ENCODE measurements at regions not wholly inside any gene's neighbourhood (a gene's known extent, or its start where the extent isn't known, plus 50 kb on each side); places are given as distances from the start of the nearest gene placed in this dataset.
"Not testable (repeated sequence)": the region's sequence is repeated elsewhere in the genome, so short reads cannot be mapped to it uniquely, and the experiment has no call there.

DNA sequence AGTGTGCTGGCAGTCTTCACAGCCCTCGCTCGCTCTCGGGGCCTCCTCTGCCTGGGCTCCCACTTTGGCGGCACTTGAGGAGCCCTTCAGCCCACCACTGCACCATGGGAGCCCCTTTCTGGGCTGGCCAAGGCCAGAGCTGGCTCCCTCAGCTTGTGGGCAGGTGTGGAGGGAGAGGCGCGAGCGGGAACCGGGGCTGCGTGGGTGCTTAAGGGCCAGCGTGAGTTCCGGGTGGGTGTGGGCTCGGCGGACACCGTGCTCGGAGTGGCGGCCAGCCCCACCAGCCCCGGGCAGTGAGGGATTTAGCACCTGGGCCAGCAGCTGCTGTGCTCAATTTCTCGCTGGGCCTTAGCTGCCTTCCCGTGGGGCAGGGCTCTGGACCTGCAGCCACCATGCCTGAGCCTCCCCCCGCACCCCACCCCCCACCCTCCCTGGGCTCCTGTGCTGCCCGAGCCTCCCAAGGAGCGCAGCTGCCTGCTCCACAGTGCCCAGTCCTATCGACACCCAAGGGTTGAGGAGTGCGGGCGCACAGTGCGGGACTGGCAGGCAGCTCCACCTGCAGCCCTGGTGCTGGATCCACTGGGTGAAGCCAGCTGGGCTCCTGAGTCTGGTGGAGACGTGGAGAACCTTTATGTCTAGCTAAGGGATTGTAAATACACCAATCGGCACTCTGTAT lies 684.4 kb upstream of the GOLIM4 start:
- not testable (repeated sequence) for DNase-seq (ENCODE audit: low spot score)

DNA sequence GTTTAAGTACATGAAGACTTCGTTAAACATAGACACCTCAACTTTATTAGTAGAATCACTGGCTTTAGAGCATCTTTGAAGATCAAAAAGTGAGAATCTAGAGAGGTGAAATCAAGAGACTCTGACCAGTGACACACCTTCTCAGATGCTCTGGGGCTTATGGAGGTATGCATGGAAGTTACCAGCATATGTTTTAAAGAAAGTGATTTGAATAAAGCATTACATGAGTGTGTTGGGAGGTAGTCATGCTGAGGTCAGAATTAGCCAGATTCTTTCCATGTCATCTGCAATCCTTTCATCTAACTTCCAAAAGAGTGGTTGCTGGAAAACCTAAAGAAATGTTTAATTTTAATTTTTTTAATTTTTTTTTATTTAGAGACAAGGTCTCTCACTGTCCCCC lies 658.0 kb upstream of the GOLIM4 start:
- no peak for DNase-seq (ENCODE audit: low spot score)

DNA sequence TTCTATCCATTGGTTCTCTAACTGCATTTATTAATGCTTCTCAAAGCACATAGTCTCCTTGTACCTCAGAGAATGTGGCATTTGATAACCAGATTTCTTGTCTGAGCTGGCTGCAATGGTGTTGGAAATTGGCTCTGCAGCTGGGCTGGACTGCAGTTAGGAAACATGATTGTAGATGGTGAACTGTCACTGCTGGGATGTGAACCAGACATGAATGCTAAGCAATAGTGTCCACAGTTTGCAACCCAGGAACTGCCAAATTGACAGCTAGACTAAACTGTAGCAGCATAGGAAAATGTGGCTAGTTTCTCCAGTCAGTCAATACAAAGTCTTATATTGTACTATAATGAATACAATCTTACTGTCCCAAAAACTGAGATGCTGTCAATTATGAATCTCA lies 656.6 kb upstream of the GOLIM4 start:
- DNase-seq (ENCODE audit: low spot score): no peak

DNA sequence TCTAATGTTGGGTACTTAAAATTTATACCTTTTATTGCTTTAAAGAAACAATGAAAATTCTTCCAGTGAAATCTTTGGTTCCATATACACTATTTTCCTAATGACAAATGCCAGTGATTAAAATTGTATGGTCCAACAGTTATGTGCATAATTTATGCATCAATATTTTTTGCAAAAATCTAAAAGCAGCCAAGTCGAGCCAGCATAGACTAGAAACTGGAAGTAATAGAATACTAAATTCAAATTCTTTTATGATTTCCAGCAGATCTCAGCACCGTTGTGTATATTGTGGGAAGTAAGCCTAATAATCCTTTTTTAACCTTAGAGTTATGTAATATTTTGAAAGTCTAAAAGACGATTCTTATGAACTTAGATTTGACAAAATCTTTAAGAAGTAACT lies 652.0 kb upstream of the GOLIM4 start:
- DNase-seq (ENCODE audit: low spot score): no peak

DNA sequence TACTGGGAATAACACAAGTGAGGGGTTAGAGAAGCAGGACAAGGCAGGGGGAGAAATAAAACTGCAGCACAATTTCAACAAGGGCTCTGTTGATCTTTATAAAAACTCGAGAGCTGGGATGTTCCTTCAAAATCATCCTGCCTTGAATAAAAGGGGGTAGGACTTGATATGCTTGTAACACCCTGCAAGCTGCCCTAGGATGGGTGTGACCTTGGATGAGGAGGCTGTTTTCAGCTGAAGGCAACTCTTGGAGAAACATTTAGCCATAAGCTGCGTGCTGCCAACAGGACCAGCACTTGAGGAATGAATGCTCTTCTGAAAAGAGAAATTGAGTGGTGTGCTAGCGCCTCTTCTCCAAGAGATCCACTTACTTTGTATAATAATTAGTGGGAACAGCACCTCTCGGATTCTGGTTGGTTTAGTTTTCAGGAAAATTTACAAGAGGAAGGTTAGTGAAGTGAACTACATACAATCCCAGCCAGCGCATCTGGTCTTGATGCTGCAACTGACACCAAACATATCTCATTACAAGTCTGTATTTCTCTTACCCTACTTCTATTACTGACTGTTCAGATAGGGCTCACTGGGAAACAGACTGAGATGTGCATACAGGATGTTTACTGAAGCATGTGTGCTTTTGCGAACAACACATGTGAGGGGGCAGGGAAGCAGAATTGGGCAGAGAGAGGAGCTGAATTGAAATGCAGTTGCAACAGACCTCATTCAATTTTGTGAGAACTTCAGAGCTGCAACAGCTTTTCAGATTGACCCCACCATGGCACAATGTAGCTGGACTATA lies 643.0 kb upstream of the GOLIM4 start:
- DNase-seq (ENCODE audit: low spot score): no peak

DNA sequence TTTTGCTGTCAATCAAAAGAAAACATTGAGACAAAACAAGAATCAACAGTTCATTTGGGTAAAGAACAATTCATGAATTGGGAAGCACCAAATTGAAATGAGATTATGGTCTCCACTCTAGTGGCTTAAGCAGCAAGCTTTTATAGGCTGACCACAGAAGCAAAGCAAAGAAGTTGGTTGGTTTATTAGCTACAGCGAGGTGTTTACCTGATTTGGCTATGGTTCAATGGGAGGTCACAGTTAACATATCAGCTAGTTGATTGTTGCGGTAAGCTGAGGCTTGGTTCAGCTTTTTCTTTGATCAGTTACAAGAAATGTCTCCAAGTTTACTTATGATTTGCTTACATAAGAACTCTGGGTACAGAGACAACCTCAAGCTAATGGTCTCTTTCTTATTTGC lies 640.5 kb upstream of the GOLIM4 start:
- DNase-seq (ENCODE audit: low spot score): peak; percentile 10

DNA sequence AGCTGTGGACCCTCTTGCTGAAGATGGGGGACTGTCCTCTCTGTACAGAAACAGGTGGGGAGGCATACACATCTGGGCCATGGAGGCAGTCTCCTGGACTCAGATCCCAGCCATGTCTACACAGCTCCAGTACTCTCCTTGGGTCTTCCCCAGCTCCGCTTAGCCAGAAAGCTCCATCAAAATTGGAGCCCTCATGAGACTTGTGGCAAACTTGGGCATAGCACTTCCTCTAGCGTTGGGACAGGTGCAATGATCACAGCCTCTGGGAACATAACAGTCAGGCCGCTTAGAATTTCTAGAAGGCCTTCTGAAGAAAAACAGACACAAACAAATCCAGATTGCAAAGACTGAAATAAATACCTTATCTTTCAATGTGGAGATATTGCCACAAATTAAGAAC lies 634.3 kb upstream of the GOLIM4 start:
- no peak for DNase-seq (ENCODE audit: low spot score)

DNA sequence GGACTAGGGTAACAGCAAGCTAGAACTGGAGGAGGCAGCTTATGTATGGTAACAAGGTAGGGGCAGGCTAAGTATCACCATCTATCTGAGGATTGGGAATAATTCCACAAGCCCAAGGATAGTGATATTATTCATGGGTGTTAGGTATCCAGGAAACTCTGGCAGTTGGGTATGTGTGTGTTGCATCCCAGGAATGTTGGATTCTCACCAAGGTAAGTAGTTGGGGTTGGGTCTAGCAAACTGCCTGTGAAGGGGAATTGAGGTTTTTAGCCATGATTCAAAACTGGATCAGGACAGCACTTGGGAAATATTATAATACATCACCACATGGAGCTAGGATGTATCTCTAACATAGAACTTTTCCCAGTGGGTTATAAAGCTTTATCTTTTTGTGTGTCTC lies 626.4 kb upstream of the GOLIM4 start:
- no peak for DNase-seq (ENCODE audit: low spot score)

DNA sequence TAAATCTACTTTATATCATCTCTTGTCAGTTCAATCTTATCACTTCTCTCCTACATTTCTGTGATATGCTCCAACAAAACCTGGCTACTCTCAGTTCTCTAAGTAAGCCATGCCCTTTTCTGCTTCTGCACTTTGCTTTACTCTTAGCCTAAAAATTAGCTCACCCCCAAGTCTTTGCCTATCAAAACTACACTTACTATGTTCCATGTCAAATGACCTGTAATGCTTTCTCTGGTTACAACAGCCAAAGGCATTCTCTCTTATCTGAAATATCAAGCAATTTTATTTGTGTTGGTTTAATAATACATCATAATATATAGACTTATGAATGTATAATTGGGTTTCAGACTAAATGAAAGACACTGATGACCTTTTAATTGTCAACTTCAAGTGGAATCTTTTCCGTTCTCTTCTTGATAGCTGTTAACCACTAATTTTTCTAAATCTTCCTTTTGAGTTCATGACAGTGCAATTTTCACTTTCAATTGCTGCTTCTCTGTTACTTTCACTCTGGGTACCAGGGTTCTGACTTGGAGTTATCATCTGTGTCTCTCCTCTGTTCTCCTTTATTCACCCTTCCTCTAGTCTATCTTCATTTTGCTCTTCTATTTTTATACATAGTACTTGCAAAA lies 619.0 kb upstream of the GOLIM4 start:
- no peak for DNase-seq (ENCODE audit: low spot score)

DNA sequence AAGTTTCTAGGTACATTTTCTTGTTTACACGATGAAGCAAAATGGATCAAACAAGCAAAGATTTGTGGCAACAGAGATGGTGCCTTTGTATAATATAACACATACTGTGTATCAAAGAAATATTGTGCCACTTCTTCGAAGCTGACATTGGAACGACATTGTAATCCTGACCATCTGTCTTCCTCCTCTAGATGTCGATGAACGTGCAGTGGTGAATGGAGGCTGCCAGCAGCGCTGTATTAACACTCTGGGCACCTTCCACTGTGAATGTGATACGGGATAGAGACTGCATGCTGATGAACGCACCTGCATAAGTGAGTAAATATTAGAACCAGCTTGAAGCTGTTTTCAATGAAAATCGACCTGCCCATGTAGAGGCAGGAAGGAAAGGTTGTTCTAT lies 613.3 kb upstream of the GOLIM4 start:
- no peak for DNase-seq (ENCODE audit: low spot score)

DNA sequence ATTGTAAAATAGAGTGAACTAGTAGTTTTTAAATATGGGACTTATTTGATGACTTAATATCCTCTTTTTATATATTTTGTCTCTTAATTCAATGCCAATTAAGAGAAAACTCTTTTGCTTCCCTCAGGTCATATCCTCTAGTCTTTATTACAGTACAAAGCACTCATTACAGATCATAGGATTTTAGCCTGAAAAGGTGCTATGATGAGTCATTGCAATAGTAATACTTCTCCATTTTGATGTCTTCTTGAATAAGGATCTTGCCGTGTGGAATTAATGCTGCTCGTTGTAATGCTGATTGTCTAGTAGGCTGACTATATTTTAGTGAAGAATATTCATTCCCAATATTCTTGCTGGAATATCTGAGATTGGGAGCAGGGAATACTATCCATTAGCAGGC lies 612.2 kb upstream of the GOLIM4 start:
- no peak for DNase-seq (ENCODE audit: low spot score)

DNA sequence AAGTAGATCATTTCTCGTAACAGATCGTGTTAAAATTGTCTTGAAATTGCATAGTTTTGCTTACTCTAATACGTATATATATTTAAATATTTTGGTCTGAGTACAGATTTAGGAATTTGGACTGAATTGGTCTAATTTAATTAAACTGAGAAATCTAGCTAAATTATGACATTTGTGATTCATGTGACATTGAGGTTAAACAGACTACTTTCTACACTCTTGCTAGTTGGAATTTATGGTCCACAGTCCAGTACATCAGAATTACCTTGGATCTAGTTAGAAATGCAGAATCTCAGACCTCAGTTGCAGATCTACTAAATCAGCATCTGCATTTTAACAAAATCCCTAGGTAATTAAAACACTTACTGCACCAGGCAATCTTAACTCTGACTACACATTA lies 609.7 kb upstream of the GOLIM4 start:
- no peak for DNase-seq (ENCODE audit: low spot score)

DNA sequence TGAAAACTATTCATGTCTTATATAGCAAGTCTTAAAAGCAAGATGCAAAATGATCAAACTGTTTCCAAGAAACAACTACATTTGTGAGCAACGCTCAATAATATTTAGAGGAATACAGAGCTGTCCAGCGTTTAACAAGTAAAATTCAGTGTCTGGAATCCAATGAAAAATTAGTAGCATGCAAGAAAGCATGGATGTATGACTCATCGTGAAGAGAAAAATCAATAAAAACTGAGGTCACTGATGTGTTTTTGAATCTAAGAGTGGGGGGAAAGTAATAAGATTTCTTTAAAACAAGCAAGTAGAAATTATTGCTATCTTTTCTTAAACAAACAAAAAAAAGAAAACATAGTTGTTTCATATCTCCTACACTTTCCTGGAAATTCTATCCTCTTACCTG lies 600.3 kb upstream of the GOLIM4 start:
- DNase-seq (ENCODE audit: low spot score): no peak

DNA sequence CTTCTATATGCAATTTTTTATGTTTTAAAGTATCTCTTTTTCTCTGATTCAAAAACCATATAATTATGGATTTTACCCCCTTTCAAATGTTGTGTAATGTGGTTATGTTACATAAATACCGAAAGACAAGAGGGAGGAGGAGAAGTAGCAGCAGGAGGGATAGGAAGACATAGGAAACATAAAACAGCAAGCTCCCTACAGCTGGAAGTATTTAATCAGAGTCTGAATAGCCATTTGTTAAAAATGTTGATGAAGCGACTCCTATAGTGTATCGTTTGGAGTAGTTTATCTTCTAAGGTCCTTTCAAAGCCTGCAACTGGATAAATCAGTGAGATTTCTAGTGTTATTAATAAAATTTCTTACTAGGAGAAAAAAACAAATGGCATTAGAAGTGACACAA lies 598.1 kb upstream of the GOLIM4 start:
- no peak for DNase-seq (ENCODE audit: low spot score)

DNA sequence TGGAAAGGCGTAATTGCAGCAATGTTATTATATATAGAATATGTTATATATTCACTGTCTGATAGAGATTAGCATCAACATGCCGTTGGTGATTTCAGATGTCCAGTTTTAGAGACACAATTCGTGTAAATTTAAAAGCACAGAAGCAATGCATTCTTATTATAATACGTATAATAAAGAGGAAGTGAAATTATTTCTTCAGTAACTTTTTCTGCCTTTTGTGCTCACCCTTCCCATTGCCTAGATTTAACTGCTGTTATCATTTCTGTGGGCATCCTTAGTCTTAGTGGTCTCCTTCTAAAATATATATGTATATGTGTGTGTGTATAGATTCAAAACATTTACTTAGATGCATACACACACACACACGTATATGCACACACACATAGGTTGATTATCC lies 592.5 kb upstream of the GOLIM4 start:
- no peak for DNase-seq (ENCODE audit: low spot score)

DNA sequence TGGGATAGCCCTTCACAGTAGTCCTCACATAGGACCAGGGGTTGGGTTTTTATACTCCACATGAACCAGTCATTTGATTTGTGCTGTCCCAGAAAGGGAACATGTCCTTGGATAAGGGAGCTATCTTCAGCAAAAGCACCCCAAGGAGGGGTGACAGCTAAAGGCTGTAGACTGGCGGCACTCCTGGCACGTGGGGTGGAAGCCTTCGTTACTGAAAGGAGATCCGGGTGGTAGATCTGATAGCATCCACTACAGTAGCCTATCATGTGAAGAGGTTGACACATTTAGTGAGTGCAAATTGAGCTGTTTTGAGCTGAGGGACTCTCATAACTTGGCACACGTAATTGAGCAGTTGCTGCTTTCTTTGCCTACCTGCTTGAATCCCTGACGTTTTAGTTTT lies 588.8 kb upstream of the GOLIM4 start:
- no peak for DNase-seq (ENCODE audit: low spot score)

DNA sequence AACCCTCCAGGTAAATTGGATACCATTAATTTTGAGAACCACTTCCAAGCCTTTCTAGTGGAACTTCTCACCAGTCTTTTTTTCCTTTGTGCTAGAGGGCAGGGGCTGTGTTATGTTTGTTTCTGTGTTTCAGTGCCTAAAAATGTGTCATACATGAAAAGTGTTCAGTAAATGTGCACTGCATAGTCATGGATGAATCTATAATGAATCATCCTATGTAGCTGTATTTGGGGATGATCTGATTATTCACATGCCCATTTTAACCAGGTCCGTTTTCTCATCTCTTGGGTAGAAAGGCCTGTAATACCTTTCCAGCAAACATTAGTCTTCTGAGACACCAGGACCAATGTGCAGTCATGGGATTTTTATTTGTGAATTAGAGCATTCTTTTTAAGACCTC lies 583.0 kb upstream of the GOLIM4 start:
- DNase-seq (ENCODE audit: low spot score): no peak

DNA sequence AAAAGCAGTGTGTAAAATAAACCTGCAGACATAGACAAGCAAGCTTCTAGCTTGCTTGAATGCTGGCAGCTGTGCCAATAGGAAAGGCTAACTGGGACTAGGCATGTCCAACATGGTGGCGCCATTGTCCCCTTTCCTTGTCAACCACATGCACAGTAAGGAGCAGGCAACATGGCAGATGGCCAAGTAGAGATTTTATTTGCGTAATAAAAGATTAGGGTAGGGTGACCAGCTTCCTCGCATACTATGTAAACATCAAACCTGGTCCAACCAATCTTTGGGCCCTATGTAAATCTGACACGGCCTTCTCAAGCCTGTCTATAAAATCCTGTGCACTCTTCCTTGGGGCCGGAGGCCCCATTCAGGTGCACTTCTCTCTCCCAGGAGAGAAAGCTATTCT lies 575.4 kb upstream of the GOLIM4 start:
- no peak for DNase-seq (ENCODE audit: low spot score)

DNA sequence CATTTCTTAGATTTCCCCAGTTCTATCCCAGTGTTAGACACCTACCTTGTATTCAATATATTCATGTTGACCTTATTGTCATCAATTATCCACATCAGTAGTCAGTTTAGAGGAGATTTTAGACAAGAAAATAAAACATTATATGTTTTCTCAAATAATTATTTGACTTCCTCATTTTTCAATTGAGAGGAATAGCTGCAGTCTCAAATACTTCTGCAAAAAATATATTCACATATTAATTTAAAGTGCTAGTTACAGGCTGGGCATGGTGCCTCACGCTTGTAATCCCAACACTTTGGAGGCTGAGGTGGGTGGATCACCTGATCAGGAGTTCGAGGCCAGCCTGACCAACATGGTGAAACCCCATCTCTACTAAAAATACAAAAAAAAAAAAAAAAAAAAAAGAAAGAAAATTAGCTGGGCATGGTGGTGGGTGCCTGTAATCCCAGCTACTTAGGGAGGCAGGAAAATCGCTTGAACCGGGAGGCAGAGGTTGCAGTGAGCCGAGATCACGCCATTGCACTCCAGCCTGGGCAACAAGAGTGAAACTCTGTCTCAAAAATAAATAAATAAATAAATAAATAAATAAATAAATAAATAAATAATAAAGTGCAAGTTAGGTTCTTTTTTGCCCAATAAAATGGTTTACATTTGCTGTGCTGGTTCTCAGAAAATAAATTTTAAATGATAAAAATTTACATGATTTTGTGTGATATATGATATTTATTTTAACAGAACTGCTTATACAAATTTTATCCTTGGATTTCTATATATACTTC lies 565.3 kb upstream of the GOLIM4 start:
- DNase-seq (ENCODE audit: low spot score): not testable (repeated sequence)

DNA sequence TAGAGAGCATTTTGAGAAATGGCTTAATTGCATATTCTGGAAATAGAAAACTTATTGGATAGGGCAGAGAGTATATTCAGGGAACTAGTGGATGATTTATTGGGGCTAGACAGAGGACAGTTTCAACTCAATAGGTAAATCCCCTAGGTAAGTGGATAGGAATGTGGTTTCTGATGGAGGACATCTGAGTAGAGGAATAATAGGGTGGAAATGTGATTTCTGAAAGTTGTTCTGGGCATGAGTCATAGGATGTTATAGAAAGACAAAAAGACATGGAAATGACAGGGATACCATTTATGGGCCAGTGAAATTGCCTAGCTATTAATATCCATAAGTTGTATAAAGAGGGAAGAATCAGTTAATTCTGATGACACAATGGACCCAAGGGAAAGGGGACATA lies 563.3 kb upstream of the GOLIM4 start:
- no peak for DNase-seq (ENCODE audit: low spot score)

DNA sequence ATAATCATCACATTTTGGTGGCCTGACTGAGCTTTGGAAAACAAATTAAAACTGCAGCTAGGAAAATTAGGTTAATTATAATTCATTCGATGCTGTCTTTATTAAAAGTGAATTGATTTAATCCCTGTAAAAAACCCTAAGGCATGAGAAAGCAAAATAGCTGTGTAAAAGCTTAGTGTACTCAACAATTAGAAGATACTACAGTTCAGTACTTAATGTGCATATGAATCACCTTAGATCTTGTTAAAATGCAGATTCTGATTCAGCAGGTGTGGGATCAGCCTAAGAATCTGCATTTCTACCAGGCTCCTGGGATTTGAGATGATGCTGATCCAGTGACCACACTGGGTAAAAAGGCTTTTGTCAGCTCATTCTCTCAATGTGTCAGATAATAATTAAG lies 559.9 kb upstream of the GOLIM4 start:
- DNase-seq (ENCODE audit: low spot score): no peak

DNA sequence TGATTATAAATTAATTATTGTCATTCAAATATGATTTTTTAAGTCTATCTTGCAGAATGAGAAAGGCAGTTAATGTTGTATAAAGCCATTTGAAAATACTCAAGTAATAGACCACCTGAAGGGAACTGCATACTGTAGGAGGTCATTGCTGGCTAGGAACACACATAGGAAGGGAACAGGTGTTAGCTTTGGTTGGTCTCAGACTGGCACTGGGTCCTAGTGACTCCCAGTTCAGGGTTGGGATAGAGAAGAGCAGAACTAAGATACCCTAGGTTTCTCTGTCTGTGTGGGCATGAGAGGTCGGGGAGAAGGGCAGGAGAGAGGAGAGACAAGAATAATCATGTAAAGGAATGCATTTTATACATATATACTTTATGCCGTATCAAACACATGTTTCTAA lies 559.0 kb upstream of the GOLIM4 start:
- DNase-seq (ENCODE audit: low spot score): no peak

DNA sequence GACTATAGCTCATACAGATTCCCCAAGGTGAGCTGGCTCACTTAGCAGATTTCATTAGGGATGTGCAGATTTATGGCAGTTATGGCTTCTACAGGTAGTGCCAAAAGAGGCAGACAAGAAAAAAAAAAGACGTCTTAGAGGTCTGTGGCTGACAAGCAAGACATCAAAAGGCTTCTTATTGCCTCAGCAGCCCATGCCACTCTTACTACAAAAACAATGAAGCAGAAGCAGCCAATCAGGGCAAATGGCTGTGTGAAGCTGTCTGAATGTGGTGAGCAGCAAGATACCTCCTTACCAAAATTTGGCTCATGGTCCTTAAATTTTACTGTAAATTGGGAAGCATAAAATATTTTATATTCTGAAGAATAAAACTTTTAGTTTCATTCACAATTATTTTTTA lies 557.5 kb upstream of the GOLIM4 start:
- DNase-seq (ENCODE audit: low spot score): no peak

Measured in HuH-7 (cell line).